HG02588 (cell line): ENCODE measurements at regions not wholly inside any gene's neighbourhood (a gene's known extent, or its start where the extent isn't known, plus 50 kb on each side); places are given as distances from the start of the nearest gene placed in this dataset.

Experiments used
- ATAC-seq: cut with Tn5 transposase; IDR thresholded peaks from one replicate; pipeline ENCODE4 v1.9.1; 2021; ENCODE audit warnings: mild to moderate bottlenecking, moderate library complexity; ENCODE audit not compliant: unreplicated experiment

- ATAC-seq: no peak
Observed at GRCh38 chr3:40642812-40643211, 118.1 kb downstream of the ZNF621 start.

- ATAC-seq: no peak
Observed at GRCh38 chr3:40645883-40646282, 121.1 kb downstream of the ZNF621 start.

- no peak for ATAC-seq
Observed at GRCh38 chr3:40649346-40649745, 124.6 kb downstream of the ZNF621 start.

- ATAC-seq: no peak
Observed at GRCh38 chr3:40652072-40652471, 127.3 kb downstream of the ZNF621 start.

- no peak for ATAC-seq
Observed at GRCh38 chr3:40653001-40653400, 128.2 kb downstream of the ZNF621 start.

DNA sequence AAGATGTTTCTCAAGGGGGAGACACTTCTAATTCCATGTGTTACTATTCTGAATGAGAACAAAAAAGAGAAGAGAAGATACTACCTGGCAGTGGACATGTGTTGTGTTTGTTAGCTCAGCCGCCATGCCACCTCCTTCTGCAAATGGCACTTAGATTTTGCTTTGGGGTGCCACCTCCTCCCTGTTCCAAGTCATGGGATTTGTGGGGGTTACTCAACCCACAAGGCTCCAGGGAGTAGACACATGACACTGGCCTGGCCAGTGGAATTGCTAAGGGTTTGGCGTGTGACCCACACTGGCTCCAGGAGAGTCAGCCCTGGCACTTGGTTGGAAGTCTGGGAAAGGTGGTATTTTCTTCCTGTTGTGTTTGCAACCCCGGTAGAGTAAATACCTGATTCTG, 129.1 kb downstream of the ZNF621 start:
- ATAC-seq: no peak

DNA sequence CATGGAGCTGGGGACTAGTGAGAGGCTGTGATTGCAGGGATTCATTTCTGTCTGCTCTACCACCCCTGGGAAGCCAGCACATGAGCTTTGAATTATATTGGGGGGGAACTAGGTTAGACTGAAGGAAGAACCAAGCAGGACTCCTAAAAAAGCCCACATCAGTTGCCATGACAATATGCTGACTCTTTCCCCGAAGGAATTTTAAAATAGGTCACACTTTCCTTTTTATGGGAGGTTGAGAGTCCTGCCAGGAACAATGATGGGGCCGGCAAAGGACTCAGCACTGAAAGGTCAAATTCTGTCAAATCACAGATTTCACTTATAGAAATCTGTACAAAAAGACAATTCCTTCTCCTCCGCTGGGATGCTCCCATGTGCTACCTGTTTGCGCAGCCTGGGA, 130.8 kb downstream of the ZNF621 start:
- no peak for ATAC-seq

DNA sequence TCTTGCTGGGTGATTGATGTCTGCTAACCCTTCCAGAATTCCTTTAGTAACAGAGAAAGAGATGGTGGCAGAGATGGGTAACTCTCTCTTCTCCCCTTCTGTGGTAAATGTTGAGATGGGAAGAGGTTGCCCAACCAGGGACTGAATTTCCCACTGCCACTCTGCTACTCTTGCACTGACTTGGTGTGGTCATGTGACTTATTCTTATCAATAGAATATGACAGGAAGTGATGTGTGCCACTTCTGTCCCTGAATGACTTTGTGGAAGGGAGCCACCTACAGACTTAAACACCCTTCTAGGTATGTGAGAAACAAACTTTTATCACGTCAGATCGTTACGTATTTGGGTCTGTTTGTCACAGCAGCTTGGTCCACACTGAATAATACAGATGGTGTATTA, 132.9 kb downstream of the ZNF621 start:
- ATAC-seq: no peak

DNA sequence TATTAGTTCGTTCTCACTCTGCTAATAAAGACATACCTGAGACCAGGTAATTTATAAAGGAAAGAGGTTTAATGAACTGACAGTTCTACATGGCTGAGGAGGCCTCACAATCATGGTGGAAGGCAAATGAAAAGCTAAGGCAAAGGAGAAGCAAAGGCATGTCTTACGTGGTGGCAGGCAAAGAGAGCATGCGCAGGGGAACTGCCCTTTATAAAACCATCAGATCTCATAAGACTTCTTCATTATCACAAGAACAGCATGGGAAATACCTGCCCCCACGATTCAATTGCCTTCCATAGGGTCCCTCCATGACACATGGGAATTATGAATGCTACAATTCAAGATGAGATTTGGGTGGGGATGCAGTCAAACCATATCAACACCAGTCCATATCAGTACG, 133.5 kb downstream of the ZNF621 start:
- no peak for ATAC-seq

- no peak for ATAC-seq
Observed at GRCh38 chr3:40660554-40660953, 135.8 kb downstream of the ZNF621 start.

DNA sequence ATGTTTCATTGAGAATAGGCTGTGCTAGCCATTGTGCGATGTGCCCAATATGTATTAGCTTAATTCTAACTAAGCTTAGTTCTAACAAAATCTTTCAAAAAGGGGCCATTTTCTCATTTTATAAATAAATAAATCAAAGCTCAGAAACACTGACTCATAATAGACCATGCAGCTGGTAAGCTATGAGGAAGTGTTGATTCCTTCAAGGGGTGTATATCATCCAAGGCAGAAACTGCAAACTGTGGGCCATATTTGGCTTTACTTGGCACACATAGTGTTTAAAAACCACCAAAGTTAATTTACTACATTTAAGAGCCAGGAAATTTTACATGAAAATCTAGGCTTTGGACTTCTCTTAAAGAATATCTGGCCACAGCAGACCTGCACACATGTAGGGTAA, 136.5 kb downstream of the ZNF621 start:
- no peak for ATAC-seq

DNA sequence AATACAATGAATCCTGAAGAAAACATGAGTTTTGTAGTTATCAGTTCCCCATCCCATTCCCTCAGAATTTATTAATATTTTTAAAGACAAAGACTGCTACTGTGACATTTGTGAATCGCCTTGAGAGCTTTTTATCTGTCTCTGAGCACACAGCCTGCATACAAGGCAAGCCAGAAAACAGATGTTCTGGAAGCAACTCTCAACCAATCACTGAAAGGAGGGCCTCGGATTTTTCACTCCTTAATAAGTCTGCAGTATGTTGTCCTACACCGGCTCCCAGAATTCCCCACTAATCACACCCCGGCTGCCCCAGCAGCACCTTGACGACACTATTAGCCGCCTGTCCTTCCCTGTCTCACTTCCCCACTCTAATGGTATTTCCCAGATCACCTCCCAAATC, 138.5 kb downstream of the ZNF621 start:
- ATAC-seq: no peak

- ATAC-seq: no peak
Observed at GRCh38 chr3:40669176-40669575, 144.4 kb downstream of the ZNF621 start.

DNA sequence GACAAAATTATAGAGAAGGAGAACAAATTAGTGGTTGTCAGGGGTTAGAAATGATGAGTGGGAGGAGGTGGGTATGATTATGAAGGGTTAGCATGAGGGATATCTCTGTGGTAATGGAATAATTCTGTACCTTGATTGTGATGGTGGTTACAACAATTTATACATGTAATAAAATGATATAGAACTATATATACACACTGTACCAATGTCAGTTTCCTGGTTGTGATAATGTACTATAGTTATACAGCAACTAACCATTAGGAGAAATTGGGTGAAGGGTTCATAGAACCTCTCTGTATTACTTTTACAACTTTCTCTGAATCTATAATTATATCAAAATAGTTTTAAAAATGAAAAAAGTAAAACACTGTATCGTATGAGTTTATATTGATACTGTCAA, 148.1 kb downstream of the ZNF621 start:
- no peak for ATAC-seq

- no peak for ATAC-seq
Observed at GRCh38 chr3:40677321-40677720, 152.6 kb downstream of the ZNF621 start.

- no peak for ATAC-seq
Observed at GRCh38 chr3:40677749-40678148, 153.0 kb downstream of the ZNF621 start.

- no peak for ATAC-seq
Observed at GRCh38 chr3:40679290-40679689, 154.5 kb downstream of the ZNF621 start.

- peak; percentile 56 for ATAC-seq
Observed at GRCh38 chr3:40680685-40681657, 156.2 kb downstream of the ZNF621 start.

DNA sequence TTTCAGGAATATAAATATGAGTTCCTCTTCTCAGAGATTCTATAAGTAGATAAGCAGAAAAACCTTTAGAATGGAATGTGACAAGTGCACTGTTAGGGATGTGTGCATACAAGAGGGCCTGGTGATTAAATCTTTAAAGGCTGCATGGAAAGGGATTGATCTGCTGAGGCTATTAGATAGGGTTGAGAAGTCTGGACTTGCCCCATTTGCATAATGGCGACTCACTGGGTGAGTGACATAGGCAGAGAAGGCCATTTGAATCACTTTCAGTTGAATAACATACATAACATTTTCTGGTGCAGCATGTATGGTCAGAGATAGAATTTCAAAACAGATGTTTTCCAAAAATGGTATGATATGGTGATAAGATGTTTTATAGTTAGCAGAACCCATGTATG, 156.9 kb downstream of the ZNF621 start:
- ATAC-seq: peak; percentile 44

DNA sequence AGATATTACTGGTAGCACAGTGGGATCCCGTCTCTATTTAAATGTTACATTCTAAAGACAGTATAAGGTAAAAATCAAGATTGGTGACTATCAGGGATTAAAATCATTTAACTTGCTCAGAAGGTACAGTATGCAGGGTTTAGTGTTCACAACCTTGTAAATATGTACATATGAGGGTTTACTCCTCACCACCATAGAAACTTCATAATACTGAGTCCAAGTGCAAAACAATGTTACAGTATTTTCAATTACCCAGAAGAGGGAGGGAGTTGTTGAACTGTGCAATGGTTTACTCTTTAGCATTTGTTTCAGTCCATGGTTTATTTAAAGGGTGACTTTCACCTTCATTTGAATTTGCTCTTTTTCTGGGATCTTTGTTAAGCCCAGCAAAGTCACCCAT, 165.1 kb downstream of the ZNF621 start:
- no peak for ATAC-seq

DNA sequence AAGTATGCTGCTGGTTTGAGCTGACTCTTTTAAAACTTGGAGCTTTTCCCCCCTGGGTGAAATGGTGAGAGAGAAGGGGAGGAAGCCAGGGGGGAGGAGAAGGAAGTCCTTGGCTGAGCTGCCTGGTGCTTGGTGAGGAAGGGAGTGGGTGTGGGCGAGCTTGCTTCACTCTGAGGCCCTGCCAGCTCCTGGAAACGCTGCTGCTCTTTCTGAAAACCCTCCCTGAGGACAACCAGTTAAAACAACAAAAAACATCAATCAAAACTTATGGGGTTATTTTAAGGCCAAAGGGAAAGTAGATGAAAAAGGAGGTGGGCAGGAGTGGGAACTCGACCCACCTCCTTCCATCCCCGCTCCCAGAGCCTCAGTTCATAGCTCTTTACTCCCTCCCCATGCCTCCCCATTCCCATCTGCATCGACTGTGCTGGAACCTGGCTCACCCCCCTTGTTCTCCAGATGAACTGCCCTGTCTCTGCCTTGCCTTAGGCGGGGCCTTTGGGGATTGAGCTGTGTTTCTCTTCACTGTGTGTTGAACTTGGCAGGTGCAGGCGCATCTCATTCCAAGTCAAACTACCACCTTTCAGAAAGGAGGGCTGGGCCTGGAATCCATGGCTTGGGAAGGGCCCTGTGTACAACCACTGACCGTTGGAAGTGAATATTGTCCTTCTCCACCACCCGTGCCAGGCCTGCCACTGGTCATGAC, 166.1 kb downstream of the ZNF621 start:
- no peak for ATAC-seq

GRCh38 chr3:40691452-40691861, 166.7 kb downstream of the ZNF621 start:
- no peak for ATAC-seq
